ENCODE measurements at regions not wholly inside any gene's neighbourhood (a gene's known extent, or its start where the extent isn't known, plus 50 kb on each side); places are given as distances from the start of the nearest gene placed in this dataset.

DNA sequence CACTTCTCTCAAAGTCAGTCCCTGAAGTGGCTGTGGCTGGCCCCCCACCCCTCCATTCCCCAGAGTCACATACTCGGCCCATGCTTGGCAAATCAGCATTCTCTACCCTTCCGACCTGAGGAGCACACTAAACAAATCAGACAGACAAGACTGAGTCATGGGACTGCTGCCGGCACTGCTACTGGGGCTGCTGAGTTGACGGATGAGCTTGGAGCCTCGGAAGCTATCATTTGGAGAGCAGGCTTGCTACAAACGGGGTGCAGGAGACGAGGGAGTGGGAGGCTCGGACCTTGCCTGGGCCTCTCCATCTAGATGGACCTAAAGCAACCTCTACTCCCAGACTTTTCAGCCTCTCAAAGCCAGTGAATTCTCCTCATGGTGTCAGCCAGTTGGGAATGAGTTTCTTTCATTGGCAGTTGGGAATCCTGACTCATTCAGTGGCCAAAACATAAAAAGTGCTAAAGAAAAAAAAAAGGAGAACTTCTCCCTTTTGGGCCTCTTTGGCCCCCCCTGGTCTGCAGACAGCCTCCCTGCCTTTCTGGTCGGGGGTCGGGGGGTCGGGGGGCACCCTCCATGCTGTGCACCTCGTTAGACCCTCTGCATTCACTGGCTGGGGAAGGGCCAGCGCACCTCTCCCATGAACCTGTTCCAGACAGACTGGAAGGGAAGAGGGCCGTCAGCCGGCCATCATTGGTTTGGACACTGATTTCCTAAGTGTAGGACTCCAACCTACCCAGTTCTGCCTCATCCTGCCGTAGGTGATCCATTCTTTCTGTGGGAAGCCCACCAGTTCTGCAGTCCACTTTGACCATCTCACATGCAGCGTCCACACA, 52.3 kb upstream of the COL13A1 start:
- TF ChIP-seq POLR2AphosphoS5 (IDR thresholded peaks at IDR 0.05) (no peak), EP300 (IDR thresholded peaks at IDR 0.05) (no peak), POLR2A (IDR thresholded peaks at IDR 0.05; ENCODE audit: low read depth) (no peak)
- TF ChIP-seq, protein P1, sequence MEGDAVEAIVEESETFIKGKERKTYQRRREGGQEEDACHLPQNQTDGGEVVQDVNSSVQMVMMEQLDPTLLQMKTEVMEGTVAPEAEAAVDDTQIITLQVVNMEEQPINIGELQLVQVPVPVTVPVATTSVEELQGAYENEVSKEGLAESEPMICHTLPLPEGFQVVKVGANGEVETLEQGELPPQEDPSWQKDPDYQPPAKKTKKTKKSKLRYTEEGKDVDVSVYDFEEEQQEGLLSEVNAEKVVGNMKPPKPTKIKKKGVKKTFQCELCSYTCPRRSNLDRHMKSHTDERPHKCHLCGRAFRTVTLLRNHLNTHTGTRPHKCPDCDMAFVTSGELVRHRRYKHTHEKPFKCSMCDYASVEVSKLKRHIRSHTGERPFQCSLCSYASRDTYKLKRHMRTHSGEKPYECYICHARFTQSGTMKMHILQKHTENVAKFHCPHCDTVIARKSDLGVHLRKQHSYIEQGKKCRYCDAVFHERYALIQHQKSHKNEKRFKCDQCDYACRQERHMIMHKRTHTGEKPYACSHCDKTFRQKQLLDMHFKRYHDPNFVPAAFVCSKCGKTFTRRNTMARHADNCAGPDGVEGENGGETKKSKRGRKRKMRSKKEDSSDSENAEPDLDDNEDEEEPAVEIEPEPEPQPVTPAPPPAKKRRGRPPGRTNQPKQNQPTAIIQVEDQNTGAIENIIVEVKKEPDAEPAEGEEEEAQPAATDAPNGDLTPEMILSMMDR (IDR thresholded peaks at IDR 0.05), result no peak

DNA sequence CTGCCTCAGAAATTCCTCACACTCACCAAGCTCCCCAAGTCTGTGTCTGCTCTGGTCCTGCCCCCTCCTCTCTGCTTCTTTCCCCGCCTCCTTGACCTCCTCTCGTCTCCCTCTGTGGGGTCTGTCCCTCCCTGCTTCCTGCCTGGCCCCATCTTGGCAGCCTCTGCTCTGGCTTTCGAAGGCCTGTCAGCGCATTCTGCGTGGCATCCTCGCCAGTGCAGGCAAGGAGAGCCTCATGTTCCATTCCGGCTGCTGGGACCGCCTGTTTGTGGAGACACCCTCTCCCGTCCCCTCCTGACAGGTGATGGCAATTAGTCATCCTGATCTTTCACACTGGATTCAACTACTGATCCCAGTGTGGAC, 51.7 kb upstream of the COL13A1 start:
- no peak overlapping the region for H3K4me3 ChIP-seq
- H3K9me3 ChIP-seq, result no peaks in the 10 kb centered on the region
- TF ChIP-seq, protein P1 (IDR thresholded peaks at IDR 0.05), result no peak
- TF ChIP-seq POLR2A (IDR thresholded peaks at IDR 0.05; ENCODE audit: low read depth), result no peak
- TF ChIP-seq EP300 (IDR thresholded peaks at IDR 0.05), result no peak
- no peak for TF ChIP-seq POLR2AphosphoS5 (IDR thresholded peaks at IDR 0.05)
- intact Hi-C loops (cut with DNase I), result no loop called here
- peaks cover 0 to 11% (median 0%) of the 10 kb centered on the region in 4 donors for H3K27me3 ChIP-seq
- H3K36me3 ChIP-seq, result no peaks in the 10 kb centered on the region
- H3K27ac ChIP-seq (replicated peaks in 1 of 4), result no peak overlapping the region
- no peak for DNase-seq (ENCODE audit: extremely low spot score)
- WGBS, result 92% methylated on average over 9 of the region's 9 CpGs
- no peaks in the 10 kb centered on the region for H3K4me1 ChIP-seq

More for the DNA sequence above, 52.3 kb upstream of the COL13A1 start:
- no peak overlapping the region for H3K4me3 ChIP-seq
- no peak overlapping the region for H3K27ac ChIP-seq (replicated peaks in 1 of 4)
- intact Hi-C loops (cut with DNase I), result no loop called here
- H3K36me3 ChIP-seq, result no peaks in the 10 kb centered on the region
- peaks cover 0 to 11% (median 0%) of the 10 kb centered on the region in 4 donors for H3K27me3 ChIP-seq
- H3K4me1 ChIP-seq, result no peaks in the 10 kb centered on the region
- 70% methylated on average over 11 of the region's 17 CpGs for WGBS
- H3K9me3 ChIP-seq, result no peaks in the 10 kb centered on the region
- no peak for DNase-seq (ENCODE audit: extremely low spot score)

DNA sequence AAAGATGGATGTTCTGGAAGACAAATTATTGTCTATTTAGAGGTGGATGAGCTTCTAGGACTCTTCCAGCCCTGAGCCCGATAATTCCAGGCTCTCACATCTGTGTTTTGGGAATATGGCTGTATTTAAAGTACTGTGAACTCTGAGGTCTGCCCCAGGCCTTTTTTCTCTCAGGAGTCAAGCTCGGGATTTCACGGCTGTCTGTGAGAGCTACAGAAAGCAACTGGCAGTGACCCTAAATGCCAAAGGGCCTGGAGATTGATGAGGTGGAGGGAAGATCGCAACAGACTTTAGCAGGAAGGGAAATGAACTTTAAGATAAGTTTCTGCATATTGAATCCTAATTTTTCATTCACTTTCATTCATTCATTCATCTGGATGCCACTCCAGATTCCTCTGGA, 51.0 kb upstream of the COL13A1 start:
- intact Hi-C loops (cut with DNase I), result no loop called here
- Histone ChIP-seq H3K9me3 (no peaks in the 10 kb centered on the region), H3K36me3 (no peaks in the 10 kb centered on the region), H3K27ac (replicated peaks in 1 of 4) (no peak overlapping the region), H3K27me3 (peaks cover 0 to 11% (median 0%) of the 10 kb centered on the region in 4 donors), H3K4me3 (no peak overlapping the region), H3K4me1 (no peaks in the 10 kb centered on the region)
- WGBS, result 75% methylated on average over 4 of the region's 4 CpGs
- no peak for DNase-seq (ENCODE audit: extremely low spot score)
- TF ChIP-seq POLR2A (IDR thresholded peaks at IDR 0.05; ENCODE audit: low read depth), result no peak
- TF ChIP-seq, protein P1 (IDR thresholded peaks at IDR 0.05), result no peak
- TF ChIP-seq POLR2AphosphoS5 (IDR thresholded peaks at IDR 0.05), result no peak
- no peak for TF ChIP-seq EP300 (IDR thresholded peaks at IDR 0.05)

DNA sequence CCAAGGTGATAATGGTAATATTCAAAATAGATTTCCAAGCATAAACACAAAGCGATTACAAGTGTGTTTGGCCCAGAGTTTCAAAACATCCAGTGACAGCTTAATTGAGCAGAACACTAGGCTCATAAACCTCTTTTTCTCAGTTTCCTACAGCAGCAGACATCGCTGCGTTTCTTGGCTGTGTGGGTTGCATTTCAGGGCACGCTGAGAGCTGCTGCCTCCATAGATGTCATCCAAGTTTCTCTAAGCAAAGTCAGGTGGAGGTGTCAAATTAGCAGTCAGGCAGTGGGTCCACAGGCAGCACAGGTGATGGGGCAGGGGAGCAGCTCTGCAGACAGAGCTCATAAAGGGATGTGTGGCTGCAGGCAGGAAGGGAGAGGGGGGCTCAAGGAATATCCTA, 50.5 kb upstream of the COL13A1 start:
- peaks cover 0 to 11% (median 0%) of the 10 kb centered on the region in 4 donors for H3K27me3 ChIP-seq
- no peaks in the 10 kb centered on the region for H3K4me1 ChIP-seq
- no peaks in the 10 kb centered on the region for H3K9me3 ChIP-seq
- intact Hi-C loops (cut with DNase I), result no loop called here
- TF ChIP-seq EP300 (IDR thresholded peaks at IDR 0.05) (no peak), POLR2A (IDR thresholded peaks at IDR 0.05; ENCODE audit: low read depth) (no peak)
- TF ChIP-seq, protein P1 (IDR thresholded peaks at IDR 0.05), result no peak
- no peaks in the 10 kb centered on the region for H3K36me3 ChIP-seq
- no peak for DNase-seq (ENCODE audit: extremely low spot score)
- no peak overlapping the region for H3K4me3 ChIP-seq
- H3K27ac ChIP-seq (replicated peaks in 1 of 4), result no peak overlapping the region
- 71% methylated on average over 4 of the region's 4 CpGs for WGBS
